MM.1S (cell line): ENCODE measurements at regions not wholly inside any gene's neighbourhood (a gene's known extent, or its start where the extent isn't known, plus 50 kb on each side); places are given as distances from the start of the nearest gene placed in this dataset.

Experiments used
- DNase-seq: peaks from one replicate; pipeline ENCODE4 v3.0.0-alpha.2; 2015
- H2AFZ ChIP-seq: fragments of 300-600 bp; sonication (generic); 2 replicates; pipeline ENCODE4 v1.6.0; 2016; ENCODE audit warnings: antibody characterized with exemption, low read length
- H3F3A ChIP-seq: fragments of 300-600 bp; sonication (generic); 2 replicates; pipeline ENCODE4 v1.6.1; 2016; ENCODE audit warnings: mild to moderate bottlenecking, antibody characterized with exemption, low read length, moderate library complexity, mixed read lengths; ENCODE audit not compliant: insufficient read depth
- H3K27ac ChIP-seq: fragments of 300-600 bp; sonication (generic); 2 replicates; pipeline ENCODE4 v1.5.1; 2016; ENCODE audit warnings: mild to moderate bottlenecking, low read length
- H3K27me3 ChIP-seq: fragments of 300-600 bp; sonication (generic); replicated peaks from 2 replicates; pipeline ENCODE4 v1.6.0; 2016; ENCODE audit warnings: low read length; ENCODE audit not compliant: insufficient read depth
- H3K36me3 ChIP-seq: fragments of 300-600 bp; sonication (generic); replicated peaks from 2 replicates; pipeline ENCODE4 v1.6.1; 2016; ENCODE audit warnings: mild to moderate bottlenecking, low read length, mixed read lengths; ENCODE audit not compliant: insufficient read depth
- H3K4me1 ChIP-seq: fragments of 300-600 bp; sonication (generic); 2 replicates; pipeline ENCODE4 v1.6.1; 2016; ENCODE audit warnings: low read length, mixed read lengths
- H3K4me2 ChIP-seq: fragments of 300-600 bp; sonication (generic); 2 replicates; pipeline ENCODE4 v1.6.0; 2016; ENCODE audit warnings: low read depth, low read length
- H3K4me3 ChIP-seq: fragments of 300-600 bp; sonication (generic); 2 replicates; pipeline ENCODE4 v1.5.1; 2016; ENCODE audit warnings: low read length, mixed read lengths
- H3K79me2 ChIP-seq: fragments of 300-600 bp; sonication (generic); 2 replicates; pipeline ENCODE4 v1.6.1; 2016; ENCODE audit warnings: mixed run types, low read length, mixed read lengths
- H3K9ac ChIP-seq: fragments of 300-600 bp; sonication (generic); 2 replicates; pipeline ENCODE4 v1.6.1; 2016; ENCODE audit warnings: low read length, mixed read lengths
- H3K9me2 ChIP-seq: fragments of 300-600 bp; sonication (generic); replicated peaks from 2 replicates; pipeline ENCODE4 v1.6.1; 2016; ENCODE audit warnings: mild to moderate bottlenecking, low read length, mixed read lengths; ENCODE audit not compliant: insufficient read depth
- H3K9me3 ChIP-seq: fragments of 300-600 bp; sonication (generic); replicated peaks from 2 replicates; pipeline ENCODE4 v1.6.1; 2016; ENCODE audit warnings: mild to moderate bottlenecking, low read length, mixed read lengths; ENCODE audit not compliant: insufficient read depth
- H4K20me1 ChIP-seq: fragments of 300-600 bp; sonication (generic); 2 replicates; pipeline ENCODE4 v1.6.1; 2016; ENCODE audit warnings: mild to moderate bottlenecking, low read length, moderate library complexity, mixed read lengths; ENCODE audit not compliant: insufficient read depth
- EZH2 ChIP-seq: fragments of 300-600 bp; sonication (generic); optimal IDR thresholded peaks from 2 replicates; pipeline ENCODE3; 2017; ENCODE audit warnings: low read depth, mild to moderate bottlenecking, antibody characterized with exemption, low read length, mixed read lengths
- EZH2phosphoT487 ChIP-seq: fragments of 300-600 bp; sonication (generic); IDR thresholded peaks from 2 replicates; pipeline ENCODE4 v1.6.1; 2018; ENCODE audit warnings: antibody characterized with exemption, low read length
- TF ChIP-seq, protein P1 (sequence below): fragments of 300-600 bp; sonication (generic); IDR thresholded peaks from 2 replicates; pipeline ENCODE4 v1.5.1; 2016; ENCODE audit warnings: antibody characterized with exemption, low read length, mixed read lengths

DNA sequence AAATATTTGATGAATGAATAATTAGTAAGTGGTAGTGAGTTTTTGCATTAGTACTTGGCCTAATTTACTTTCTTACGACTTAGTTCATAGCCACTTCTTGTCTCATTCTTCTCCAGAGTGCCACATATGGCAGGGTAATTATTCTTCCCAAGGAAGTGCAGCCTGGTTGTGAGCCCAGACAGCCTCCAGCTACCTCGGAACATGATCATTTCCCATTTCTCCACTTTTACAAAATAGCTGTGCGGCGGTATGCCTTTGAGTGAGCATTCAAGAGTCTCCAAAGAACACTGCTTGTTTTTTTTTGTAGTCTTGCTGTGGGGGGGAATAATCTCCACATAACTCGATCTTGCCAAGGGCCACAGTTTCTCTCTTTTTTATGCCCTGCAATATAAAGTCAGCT lies 765.0 kb downstream of the HDGFL1 start:
- Histone ChIP-seq H3K9me2 (no peaks in the 10 kb centered on the region), H3K9me3 (no peaks in the 10 kb centered on the region), H3K36me3 (no peaks in the 10 kb centered on the region), H3K4me3 (no peak overlapping the region), H3K79me2 (no peaks in the 10 kb centered on the region), H3F3A (no peaks in the 10 kb centered on the region), H3K4me2 (no peak overlapping the region), H3K4me1 (no peaks in the 10 kb centered on the region), H2AFZ (no peak overlapping the region), H3K27me3 (no peaks in the 10 kb centered on the region), H3K27ac (no peak overlapping the region), H3K9ac (no peak overlapping the region), H4K20me1 (no peaks in the 10 kb centered on the region)
- TF ChIP-seq EZH2phosphoT487 (no peak), EZH2 (no peak)
- TF ChIP-seq, protein P1, sequence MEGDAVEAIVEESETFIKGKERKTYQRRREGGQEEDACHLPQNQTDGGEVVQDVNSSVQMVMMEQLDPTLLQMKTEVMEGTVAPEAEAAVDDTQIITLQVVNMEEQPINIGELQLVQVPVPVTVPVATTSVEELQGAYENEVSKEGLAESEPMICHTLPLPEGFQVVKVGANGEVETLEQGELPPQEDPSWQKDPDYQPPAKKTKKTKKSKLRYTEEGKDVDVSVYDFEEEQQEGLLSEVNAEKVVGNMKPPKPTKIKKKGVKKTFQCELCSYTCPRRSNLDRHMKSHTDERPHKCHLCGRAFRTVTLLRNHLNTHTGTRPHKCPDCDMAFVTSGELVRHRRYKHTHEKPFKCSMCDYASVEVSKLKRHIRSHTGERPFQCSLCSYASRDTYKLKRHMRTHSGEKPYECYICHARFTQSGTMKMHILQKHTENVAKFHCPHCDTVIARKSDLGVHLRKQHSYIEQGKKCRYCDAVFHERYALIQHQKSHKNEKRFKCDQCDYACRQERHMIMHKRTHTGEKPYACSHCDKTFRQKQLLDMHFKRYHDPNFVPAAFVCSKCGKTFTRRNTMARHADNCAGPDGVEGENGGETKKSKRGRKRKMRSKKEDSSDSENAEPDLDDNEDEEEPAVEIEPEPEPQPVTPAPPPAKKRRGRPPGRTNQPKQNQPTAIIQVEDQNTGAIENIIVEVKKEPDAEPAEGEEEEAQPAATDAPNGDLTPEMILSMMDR, result no peak
- DNase-seq, result no peak

DNA sequence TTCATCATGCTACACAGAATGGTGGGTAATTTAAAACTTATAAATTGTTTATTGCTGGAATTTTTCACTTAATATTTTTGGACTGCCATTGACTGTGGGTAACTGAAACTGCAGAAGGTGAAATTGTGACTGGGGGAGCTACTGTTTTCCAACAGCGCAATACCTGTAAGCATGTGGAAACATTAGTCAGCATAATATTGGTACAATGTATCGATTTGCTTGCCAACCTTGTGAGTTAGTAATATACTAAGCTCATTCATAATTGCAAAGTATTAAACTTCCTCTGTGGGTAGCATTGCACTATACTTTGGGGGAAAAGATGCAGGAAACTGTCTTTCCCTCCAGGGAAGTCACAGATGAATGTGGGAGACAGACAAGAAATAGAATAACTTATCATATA lies 766.5 kb downstream of the HDGFL1 start:
- H4K20me1 ChIP-seq, result no peaks in the 10 kb centered on the region
- H3K9me3 ChIP-seq, result no peaks in the 10 kb centered on the region
- H3K9me2 ChIP-seq, result no peaks in the 10 kb centered on the region
- H3F3A ChIP-seq, result no peaks in the 10 kb centered on the region
- DNase-seq, result no peak
- no peaks in the 10 kb centered on the region for H3K36me3 ChIP-seq
- H3K27me3 ChIP-seq, result no peaks in the 10 kb centered on the region
- H3K4me2 ChIP-seq, result no peak overlapping the region
- no peak overlapping the region for H2AFZ ChIP-seq
- no peaks in the 10 kb centered on the region for H3K4me1 ChIP-seq
- no peak overlapping the region for H3K27ac ChIP-seq
- TF ChIP-seq EZH2 (no peak), EZH2phosphoT487 (no peak)
- TF ChIP-seq, protein P1, result no peak
- H3K9ac ChIP-seq, result no peak overlapping the region
- H3K4me3 ChIP-seq, result no peak overlapping the region
- H3K79me2 ChIP-seq, result no peaks in the 10 kb centered on the region

DNA sequence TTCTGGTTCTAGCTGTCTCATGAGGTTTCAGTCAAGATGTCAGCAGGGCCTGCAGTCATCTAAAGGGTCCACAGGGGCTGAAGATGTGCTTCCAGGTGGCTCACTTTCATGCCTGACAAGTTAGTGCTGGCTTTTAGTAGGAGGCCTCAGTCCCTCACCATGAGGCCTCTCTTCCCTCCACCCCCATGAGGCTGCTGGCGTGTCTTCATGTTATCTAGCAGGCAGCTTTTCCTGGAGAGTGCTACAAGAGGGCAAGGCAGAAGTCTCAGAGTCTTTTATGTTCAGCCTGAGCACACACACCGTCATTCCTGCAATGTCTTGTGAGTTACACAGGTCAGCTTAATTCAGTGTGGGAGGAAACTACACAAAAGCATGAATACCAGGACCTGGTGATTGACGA lies 769.9 kb downstream of the HDGFL1 start:
- Histone ChIP-seq H3K27me3 (no peaks in the 10 kb centered on the region), H3K4me1 (no peaks in the 10 kb centered on the region), H3K4me3 (no peak overlapping the region), H3K9me3 (no peaks in the 10 kb centered on the region), H3K36me3 (no peaks in the 10 kb centered on the region), H3K9me2 (no peaks in the 10 kb centered on the region), H3F3A (no peaks in the 10 kb centered on the region), H3K4me2 (no peak overlapping the region), H3K27ac (no peak overlapping the region), H2AFZ (no peak overlapping the region), H4K20me1 (no peaks in the 10 kb centered on the region), H3K79me2 (no peaks in the 10 kb centered on the region), H3K9ac (no peak overlapping the region)
- TF ChIP-seq EZH2 (no peak), EZH2phosphoT487 (no peak)
- TF ChIP-seq, protein P1, result no peak
- no peak for DNase-seq

DNA sequence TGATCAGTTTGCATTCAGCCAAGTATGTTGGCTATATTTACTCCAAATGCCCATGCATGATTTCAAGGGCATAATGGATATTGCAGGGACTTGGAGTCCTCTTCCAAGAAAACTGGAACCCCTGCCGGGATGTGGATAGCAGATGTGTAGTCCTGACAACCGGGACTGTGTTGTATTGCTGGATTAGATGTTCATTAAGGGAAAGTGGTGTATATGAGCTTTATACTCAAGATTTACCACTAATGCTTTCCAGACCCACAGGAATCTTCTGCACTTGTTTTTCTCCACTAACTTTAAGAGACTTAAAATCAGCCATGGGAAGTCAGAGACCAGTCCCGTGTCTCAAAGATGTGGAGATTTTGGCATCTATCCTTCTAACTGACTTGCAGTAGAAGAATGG lies 770.9 kb downstream of the HDGFL1 start:
- Histone ChIP-seq H3K4me1 (no peaks in the 10 kb centered on the region), H3K9me2 (no peaks in the 10 kb centered on the region), H3F3A (no peaks in the 10 kb centered on the region), H3K9me3 (no peaks in the 10 kb centered on the region), H3K79me2 (no peaks in the 10 kb centered on the region), H3K9ac (no peak overlapping the region), H2AFZ (no peak overlapping the region), H3K36me3 (no peaks in the 10 kb centered on the region), H3K27ac (no peak overlapping the region), H4K20me1 (no peaks in the 10 kb centered on the region), H3K4me2 (no peak overlapping the region), H3K27me3 (no peaks in the 10 kb centered on the region), H3K4me3 (no peak overlapping the region)
- DNase-seq, result no peak
- TF ChIP-seq EZH2phosphoT487 (no peak), EZH2 (no peak)
- TF ChIP-seq, protein P1, result no peak
